Right forelimb (tissue), 1 donor: ENCODE measurements at regions not wholly inside any gene's neighbourhood (a gene's known extent, or its start where the extent isn't known, plus 50 kb on each side); places are given as distances from the start of the nearest gene placed in this dataset.

Experiments used
- DNase-seq: peaks from one replicate; pipeline ENCODE4 v3.0.0-alpha.2; 2018

DNA sequence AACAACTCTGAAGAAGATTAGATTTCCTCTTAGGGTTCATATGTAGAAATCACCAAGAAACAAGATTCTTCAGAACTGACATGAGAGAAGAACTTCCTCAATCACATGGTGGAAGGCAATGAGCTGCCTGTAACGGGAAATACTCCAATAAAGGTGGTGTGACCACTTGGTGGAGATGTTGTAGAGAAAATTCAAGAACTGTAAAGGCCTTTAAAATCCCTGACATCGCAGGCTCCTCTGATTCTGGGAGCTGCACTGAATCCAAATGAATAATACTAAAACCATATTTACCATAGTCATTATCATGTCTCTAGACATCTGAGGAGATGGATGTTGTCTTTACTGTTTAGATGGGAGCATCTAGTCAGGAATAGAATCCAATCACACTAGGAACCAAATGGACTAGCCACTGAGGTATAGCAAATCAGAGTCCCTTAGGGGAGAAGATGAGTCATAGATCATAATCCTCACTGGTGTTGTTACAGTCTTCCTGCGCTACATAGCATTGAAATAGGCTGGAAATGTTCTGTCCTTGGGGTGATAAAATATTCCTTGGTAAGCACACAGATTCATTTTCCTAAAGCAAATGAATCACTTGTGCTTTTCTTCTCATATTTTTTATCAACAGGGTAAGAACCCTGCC lies 321.6 kb upstream of the TENM4 start:
- no peak for DNase-seq

DNA sequence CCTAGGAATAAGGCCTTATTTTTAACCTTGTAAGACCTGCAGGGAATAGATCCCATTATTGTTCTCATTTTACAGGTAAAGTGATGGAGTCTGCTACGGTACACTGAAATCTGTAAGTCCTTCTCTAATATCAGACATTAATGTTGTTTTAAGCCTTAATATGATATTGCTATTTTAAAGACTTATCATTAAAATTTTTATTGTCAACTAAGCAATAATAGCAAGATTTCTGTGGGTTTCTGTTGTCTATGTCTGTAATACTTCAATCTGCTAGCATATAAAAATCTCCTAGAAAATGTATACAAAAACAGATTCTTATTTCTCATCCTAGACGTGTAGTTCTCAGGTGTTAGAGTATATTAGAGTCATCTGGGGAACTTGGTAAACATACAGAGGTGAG lies 317.5 kb upstream of the TENM4 start:
- DNase-seq: no peak

DNA sequence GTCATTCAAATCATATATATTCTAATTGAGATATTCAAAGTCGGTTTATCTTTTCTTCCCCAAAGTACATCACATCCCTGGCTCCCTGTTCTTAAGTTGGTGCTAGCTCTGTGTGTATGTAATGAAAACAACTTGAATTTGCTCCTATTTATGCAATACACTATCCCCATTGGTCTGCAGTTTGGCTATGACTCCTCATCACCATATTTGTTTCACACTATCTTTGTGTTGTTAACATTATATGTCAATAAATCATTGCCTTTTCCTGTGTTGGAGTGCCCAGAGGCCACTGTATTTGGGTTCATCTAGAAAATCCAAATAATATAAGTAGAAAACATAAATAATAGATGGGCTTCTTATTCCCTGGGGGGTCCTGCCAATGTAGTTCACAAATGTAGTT lies 306.6 kb upstream of the TENM4 start:
- DNase-seq: no peak

DNA sequence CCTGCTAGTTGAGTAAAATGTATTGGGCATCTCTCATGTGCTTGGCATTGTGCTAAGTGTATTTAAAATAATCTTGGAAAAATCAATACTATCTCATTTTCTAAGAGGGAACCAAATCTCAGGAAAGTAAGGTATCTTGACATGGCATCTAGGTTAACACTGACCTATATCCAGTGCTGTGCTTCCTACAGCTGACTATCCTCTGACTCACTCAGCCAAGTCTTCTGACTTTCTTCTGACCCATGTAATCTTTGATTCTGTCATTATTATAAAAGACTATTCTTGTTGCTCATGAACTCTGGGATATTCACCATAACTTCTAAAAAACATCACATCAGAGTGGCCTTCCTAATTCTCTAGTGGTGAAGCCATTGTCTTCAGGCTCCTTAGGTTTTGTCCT lies 304.1 kb upstream of the TENM4 start:
- no peak for DNase-seq

DNA sequence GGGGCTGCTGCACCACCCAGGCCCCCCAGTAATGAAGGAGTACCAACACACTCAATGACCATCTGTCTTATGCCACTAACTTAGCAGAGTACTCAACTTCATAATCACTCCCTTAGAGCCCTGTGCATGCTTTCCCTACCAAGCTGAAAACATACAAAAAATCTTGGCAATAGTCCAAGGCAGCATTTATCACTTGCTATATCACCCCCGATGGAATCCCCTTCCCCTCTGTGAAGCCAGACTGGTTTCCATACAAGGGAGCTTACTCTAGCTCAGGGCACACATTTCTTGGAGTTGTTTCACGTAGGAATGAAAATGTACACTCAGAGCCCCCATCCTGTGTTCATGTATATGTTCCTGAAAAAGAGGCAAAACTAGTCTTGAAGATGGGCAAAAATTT lies 301.3 kb upstream of the TENM4 start:
- DNase-seq: no peak

DNA sequence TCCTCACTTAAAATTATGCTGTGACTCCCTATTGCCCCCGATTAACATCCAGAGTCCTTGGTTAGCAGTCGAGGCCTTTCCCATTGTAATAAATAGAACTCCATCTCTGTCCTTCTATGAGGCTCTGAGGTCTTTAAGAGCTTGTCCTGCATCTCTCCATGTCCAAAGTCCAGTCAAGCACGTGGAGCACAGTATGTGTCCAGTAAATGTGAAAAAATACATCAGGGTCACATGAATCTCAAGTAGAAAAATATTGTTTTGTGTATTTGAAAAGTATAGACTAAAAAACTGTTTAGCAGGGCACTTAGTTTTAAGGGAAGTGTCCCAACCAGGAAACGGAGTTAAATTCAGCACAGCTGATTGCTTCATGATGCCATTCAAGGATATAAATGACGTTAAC lies 298.8 kb upstream of the TENM4 start:
- DNase-seq: no peak

DNA sequence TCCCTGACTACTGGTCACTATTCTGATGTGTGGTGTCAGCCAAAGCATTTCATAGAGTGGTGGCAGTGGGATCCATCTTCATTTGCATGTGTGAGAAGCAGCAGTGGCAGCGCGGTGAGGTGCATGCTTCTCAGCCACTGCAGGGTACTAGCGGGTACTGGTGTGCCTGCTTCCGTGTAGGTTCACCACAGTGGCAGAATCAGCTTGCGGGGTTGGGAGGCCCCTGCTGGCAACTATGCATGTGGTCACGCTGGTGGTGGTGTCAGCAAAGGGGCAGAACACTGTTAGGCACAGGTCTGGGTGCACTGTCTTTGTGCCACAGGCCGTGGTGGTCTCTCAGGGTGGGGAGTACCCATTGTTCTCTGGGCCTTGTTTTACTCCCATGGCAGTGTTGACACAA lies 286.4 kb upstream of the TENM4 start:
- no peak for DNase-seq

DNA sequence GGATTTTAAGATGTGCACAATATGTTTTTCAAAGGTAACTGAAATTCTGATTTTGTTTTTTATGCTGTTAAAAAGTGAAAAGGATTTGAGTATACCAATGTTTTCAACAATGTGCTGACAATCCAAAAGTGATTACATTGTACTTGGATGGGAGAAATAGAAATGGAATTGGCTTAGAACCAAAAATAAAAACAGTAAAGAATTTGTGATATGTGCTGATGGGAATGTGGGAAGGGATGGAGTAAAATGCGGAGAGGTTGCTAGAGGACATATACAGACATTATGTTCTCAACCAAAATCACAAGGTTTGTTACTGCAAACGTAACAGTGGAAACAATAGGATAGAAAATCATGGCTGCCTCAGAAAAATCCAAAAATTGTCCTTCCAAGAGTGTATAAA lies 279.3 kb upstream of the TENM4 start:
- DNase-seq: no peak

DNA sequence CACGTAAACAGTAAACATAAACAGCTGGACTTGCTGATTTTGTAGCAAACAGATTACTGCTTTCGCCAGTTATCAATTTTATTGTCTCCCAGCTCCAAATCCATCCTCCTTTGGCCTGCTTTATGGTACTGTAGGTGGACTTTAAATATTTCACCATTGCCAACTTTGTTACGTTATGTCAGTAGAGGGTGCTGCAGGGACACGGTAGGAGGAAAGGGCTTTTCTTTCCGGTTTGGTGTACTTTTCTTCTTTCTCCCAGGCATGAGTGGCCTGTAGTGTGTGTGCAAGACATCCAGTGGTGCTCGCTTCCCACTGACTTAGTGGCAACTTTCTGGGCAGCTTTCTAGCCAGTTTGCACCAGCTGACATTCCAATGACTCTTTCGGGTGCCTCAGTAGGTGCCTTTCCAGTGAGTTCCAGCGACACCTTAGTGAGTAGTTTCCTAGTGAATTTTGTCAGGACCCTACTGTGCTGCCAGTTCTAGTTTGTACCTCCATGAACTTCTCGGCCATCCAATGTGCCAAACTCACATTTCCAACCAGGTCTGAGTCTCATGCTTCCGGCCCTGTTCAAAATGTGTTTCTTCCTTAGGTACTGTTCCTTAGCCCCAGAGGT lies 267.6 kb upstream of the TENM4 start:
- DNase-seq: no peak

DNA sequence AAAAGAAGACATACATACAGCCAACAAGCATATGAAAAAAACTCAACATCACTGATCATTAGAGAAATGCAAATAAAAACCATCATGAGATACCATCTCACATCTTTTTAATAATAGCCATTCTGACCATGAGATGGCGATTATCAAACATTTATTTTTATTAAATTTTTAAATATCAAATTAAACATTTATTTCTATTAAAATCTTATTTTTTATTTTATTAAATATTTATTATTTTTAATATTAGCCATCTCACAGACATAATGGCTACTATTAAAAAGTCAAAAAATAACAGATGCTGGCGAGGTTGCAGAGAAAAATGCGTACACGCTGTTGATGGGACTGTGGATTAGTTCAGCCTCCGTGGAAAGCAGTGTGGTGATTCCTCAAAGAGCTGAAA lies 264.8 kb upstream of the TENM4 start:
- no peak for DNase-seq

DNA sequence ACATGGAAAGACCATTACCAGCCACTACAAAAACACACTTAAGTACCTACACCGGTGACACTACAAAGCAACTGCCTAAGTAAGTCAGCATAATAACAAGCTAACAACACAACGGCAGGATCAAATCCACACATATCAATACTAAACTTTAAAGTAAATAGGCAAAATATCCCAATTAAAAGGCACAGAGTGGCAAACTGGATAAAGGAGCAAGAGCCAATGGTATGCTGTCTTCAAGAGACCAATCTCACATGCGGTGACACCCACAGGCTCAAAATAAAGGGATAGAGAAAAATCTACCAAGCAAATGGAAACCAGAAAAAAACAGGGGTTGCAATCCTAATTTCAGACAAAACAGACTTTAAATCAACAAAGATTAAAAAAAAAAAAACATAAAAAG lies 261.5 kb upstream of the TENM4 start:
- DNase-seq: no peak

DNA sequence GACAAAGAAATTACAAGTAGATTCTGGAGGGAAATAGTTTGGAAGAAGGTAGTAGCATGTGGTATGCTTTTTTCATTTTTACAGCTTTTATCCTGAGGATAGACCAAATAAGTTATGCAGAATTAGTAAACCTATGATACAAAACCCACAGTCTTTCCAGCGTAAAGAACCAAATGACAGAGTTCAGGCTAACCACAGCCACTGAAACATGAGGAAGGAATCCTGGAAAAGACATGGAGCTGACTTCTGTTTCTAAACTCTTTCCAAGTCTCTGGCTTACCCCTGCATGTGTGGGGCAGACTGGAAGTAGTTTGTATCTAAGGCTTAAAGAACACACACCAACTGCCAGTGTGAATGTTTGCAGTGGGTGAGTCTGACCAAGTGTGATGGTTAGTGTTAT lies 258.4 kb upstream of the TENM4 start:
- DNase-seq: no peak

DNA sequence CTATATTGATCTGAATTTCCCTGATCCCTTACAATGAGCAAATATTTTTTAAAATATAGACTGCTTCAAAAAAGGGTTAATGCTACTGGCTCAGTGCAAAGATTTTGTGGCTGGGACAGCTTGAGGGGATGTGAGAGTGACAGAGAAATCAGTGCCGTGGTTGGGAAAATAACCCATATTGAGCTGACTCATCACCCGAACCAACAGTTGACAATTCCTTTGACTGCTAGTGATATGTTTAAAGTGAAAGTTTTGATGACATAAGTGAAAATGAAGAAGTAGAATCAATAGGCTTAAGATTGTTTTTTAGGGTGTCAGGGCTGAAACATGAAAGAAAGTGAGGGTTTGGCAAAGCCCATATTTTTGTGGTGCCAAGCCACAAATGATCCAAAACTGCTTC lies 257.1 kb upstream of the TENM4 start:
- DNase-seq: no peak

DNA sequence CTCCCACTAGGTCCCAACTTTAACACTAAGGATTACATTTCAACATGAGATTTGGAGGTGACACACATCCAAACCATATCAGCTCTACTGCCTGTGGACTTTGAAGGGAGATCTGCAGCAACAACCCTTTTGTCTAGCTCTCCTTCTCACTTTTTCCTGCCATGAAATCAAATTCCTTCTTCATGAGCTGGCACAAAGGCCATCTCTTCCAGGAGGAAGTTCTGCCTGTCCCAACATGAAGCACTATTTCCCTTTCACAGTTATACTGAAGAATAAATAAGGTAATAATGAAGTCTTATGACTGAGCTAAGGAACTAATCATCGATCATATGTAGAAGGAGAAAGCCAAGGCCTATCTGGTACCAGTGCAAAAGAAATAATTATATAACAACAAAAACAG lies 253.5 kb upstream of the TENM4 start:
- no peak for DNase-seq

DNA sequence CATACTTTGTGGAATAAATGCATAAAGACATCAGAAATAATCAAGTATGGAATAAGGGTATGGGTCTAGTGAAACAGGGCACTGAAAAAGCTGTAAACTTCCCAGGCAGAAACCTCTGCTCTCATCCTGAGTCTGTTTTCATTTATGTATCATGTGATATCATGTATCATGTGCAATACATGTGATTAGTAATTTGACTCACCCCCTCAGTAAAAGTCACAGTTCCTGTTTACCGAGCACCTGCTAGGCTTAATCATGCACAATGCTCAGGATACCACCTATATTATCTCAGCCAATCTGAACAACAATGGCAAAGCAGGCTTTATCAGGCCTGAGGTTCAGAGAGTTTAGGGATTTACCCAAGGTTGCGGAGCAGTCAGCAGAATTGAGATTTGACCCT lies 250.6 kb upstream of the TENM4 start:
- no peak for DNase-seq

DNA sequence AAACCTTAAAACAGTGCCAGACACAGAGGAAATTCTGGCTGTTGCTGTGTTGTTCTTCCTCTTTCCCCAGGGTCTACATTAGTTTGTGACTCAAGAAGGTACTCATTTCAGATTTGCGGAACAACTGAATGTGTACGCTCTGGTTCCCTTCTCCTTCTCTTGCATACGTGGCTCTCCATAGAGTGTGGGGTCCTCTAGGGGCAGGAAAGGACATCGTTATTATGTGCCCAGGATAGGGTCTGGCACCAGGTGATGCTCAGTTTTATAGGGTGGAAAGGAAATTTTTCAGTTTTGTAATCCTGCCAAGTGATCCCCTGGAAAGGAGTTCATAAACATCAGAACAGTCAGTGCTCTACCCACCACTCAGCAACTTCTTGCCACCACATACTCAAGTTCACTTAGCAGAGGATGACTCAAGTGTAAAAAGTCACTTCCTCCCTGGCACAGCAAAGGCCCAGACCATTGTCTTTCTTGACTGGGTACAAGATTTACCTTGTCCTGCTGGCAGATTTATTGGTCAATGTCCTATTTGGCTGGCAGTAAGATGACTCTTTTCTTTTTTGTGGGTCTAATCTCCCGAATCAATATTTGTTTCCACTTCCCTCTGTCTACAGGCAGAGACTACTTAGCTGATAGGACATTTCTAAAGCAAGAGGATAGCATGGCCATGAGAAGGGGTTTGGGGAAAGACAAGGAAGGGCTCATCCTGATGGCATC lies 246.0 kb upstream of the TENM4 start:
- DNase-seq: no peak

DNA sequence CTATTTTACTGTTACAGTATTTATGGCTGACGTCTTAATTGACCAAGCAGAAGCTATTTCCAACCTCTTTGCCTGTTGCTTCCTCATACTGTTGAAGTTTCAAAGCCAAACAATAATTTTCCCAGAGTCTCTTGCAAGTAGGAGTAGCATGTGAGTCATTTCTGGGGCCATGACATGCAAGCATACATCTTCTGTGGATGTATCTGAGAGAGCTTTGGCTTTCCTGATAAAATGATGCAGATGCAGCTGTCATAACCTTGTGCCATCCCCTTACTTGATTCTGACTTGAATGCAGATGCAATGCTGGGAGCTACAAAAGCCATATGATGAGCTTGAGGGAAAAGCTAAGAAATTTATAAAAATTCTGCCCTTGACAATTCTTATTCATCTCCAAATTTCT lies 243.1 kb upstream of the TENM4 start:
- DNase-seq: no peak

DNA sequence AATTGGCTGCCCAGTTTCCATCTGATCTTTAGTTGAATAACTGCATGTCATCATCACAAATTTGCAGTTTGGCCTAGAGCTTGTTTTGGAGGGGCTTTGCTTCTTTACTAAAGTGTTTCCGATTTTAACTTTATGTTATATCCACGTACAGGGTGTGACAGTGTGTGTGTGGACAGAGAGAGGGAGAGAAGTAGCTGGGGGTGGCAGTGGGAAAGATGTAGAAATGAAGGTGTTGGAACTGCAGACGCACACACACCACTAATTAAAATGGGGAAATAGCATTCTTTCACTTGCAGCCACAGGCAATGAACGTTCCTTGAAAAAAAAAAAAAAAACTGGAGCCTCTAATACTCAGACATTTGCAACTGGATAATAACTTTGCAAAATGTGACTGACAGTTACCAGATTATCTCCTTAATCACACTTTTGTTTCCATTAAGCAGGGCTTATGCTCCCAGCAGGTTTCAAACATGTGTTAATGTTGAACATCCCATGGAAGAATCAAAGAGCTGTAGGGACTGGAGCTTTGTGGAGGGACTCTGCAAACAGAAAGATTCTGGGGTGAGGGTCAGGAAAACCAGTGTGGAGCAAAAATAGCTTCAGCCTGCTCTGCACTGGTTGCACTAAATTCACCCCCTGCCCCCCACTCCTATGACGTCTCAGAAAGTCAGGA lies 238.1 kb upstream of the TENM4 start:
- no peak for DNase-seq

DNA sequence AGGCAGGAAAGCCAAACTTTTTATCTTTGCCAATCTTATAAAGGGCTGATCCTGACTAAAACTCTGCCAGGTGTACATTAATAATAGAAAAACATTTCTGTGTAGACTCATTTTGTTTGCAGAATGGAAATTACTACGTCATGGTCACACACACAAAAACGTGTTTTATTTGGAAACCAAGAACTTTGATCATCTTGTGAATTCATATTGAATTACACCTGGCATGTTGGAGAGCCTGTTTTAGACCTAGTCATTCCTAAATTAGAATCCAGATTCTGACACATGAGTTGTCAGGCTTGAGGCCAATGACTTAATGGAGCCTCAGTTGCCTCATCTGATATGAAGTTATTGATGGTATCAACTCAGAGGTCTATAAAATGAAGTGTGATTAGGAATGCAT lies 235.6 kb upstream of the TENM4 start:
- no peak for DNase-seq

DNA sequence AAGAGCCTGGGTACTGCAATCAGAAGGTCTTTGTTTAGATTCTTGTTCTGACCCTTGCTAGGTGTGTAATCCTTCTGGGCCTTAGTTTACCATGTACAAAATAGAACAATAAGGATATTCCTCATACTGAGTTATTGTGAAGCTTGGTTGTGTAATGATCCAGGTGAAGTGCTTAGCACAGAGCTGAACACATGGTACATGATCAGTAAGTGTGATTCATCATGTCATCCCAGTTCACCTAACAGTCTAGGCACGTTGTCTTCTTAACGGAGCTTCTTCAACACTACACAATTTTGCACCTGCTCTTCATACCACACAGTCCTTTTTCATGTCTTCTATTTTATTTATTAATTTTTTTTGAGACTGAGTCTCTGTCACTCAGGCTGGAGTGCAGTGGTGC lies 234.3 kb upstream of the TENM4 start:
- no peak for DNase-seq

DNA sequence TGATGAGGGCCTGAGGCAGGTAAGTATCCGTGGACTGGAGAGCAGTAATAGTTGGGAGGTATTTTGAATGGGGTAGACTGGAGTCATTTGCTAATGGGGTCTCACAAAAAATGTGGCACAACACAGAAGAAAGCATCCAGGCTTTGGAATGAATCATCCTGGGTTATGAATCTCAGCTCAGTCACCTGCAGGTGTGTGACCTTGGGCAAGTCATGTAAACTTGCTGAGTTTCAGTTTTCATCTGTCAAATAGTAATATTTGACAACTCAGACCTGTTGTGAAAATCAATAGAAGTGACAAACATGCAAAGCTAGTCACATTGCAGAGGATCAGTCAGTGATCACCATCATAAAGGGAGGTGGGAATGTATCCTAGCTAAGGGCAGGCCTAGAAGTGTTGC lies 232.0 kb upstream of the TENM4 start:
- DNase-seq: no peak

DNA sequence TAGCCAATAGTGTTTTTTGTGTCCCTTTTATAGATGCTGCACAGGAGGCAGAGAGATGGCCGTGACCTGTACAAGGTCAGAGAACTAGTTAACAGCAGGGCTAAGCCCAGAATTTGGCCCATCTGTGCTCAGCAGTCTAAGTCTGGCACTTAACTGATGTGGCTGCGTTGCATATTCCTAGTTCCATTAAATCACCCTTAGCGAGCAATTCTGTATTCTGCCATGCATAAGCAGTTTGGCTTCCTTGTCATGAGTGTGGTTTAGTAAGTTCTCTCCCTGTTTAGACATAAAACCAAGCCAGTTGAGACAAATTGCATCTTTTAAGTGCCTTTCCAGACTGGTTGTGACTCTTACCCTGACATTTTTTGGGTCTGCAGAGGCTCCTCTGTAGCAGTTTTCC lies 230.6 kb upstream of the TENM4 start:
- no peak for DNase-seq

DNA sequence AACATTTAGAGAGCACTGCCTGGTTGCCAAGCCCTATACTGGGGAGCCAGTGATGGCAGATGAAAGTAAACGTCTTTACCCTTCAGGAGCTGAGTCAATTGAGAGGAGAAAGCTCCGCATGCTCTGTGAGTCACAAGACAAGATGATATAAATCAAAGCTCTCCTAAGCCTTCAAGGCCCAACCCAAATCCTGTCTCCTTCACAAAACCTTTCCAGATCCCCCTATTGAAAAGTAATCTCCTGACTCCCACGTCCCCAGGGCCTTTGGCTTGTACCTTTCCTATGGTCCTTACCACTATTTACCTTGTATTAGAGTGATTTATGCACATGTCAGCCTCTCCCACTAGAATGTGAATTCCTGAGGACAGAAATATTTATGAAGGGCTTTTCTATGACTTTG lies 230.1 kb upstream of the TENM4 start:
- no peak for DNase-seq

DNA sequence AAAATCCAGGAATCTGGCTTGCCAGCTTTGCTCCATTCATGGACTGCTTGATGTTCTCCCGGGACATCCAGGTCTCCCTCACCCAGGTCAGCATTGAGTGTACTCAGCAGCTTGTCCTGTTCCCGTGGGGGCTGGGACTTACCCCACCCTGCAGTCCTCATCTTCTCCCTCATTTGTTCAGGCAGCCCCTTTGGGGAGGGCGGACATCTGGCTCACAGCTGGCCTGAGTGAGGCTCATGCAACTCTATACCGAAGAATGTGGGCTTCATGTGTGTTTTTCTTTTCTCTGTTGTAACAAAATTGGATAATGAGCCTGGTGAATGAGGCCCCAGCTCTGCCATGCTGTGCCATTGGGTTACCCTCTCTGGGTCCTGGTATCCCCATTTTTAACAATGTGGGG lies 227.7 kb upstream of the TENM4 start:
- peak; percentile 46 for DNase-seq
